ENCODE measurements at regions not wholly inside any gene's neighbourhood (a gene's known extent, or its start where the extent isn't known, plus 50 kb on each side); places are given as distances from the start of the nearest gene placed in this dataset.

DNA sequence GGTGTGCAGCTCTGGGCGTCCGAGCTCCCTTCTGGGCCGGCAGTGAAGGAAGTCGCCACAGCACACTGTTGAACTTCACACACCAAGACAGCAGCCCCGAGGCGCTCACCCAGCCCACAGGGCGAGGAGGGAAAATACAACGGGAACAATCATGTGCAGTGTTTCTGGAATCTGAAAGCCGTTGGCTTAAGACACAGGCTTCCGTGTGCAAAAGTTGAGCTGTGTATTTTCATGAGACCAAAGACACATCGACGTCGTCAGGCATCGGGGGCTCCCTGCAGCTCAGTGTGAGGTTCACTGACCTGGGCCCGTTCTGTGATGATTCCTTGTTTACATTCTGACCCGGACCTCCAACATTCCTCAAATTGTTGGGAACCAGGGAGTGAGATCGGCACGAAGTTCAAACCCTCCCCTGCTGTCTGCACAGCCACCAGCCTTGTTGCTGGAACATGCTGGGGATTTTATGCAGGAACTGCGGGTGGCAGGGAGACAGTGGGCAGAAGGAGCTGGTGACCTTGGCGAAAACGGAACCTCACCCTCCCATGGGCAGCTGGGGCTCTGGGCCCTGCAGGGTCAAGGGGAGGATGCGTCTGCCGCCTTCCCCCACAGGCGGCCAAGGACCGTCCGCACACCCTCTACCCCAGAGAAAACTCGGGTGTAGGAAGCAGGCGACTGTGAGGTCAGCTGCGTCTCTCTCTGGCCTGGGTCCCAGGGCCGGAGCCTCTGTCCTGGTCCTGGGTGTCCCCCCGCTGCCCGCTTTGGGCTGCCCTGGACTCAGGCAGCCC lies 72.2 kb downstream of the METRNL start:
- no peak overlapping the region for H3K4me3 ChIP-seq
- WGBS, 2 donors: 49 to 66% methylated on average over 28 to 32 of the region's 32 CpGs
- peak; percentile 23 for DNase-seq
- no peaks in the 10 kb centered on the region for H3K36me3 ChIP-seq (ENCODE audit: low read depth, missing control alignments)
- intact Hi-C loops (cut with DNase I; ENCODE audit: low total_unique reads): no loop called here
- TF ChIP-seq, protein P1, sequence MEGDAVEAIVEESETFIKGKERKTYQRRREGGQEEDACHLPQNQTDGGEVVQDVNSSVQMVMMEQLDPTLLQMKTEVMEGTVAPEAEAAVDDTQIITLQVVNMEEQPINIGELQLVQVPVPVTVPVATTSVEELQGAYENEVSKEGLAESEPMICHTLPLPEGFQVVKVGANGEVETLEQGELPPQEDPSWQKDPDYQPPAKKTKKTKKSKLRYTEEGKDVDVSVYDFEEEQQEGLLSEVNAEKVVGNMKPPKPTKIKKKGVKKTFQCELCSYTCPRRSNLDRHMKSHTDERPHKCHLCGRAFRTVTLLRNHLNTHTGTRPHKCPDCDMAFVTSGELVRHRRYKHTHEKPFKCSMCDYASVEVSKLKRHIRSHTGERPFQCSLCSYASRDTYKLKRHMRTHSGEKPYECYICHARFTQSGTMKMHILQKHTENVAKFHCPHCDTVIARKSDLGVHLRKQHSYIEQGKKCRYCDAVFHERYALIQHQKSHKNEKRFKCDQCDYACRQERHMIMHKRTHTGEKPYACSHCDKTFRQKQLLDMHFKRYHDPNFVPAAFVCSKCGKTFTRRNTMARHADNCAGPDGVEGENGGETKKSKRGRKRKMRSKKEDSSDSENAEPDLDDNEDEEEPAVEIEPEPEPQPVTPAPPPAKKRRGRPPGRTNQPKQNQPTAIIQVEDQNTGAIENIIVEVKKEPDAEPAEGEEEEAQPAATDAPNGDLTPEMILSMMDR (IDR thresholded peaks at IDR 0.05): no peak
- no peak for TF ChIP-seq POLR2A (IDR thresholded peaks at IDR 0.05)
- no peaks in the 10 kb centered on the region for H3K9me3 ChIP-seq
- no peak overlapping the region for H3K27ac ChIP-seq
- no peaks in the 10 kb centered on the region for H3K27me3 ChIP-seq
- peaks cover 9% of the 10 kb centered on the region for H3K4me1 ChIP-seq

DNA sequence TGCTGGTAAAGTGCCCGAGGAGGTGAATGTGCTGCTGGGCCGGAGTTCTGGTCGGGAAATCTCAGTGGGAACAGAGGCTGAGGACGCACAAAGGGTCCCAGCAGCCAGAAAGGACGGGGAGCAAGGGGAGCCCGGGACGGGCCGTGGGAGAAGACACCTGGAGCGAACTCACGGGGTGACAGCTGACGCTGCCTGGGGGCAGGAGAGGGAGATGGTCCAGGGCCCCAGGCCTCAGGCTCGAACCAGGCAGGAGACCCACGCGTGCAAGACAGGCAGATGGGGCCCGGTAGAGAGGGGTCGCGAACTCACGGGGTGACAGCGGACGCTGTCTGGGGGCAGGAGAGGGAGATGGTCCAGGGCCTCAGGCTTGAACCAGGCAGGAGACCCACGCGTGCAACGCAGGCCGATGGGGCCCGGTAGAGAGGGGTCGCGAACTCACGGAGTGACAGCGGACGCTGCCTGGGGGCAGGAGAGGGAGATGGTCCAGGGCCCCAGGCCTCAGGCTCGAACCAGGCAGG lies 72.9 kb downstream of the METRNL start:
- H3K4me1 ChIP-seq: peaks cover 9% of the 10 kb centered on the region
- WGBS, 2 donors: 82 to 92% methylated on average over 29 to 31 of the region's 31 CpGs
- no peak for TF ChIP-seq POLR2A (IDR thresholded peaks at IDR 0.05)
- TF ChIP-seq, protein P1 (IDR thresholded peaks at IDR 0.05): no peak
- H3K27ac ChIP-seq: no peak overlapping the region
- H3K9me3 ChIP-seq: no peaks in the 10 kb centered on the region
- H3K36me3 ChIP-seq (ENCODE audit: low read depth, missing control alignments): no peaks in the 10 kb centered on the region
- no peak overlapping the region for H3K4me3 ChIP-seq
- intact Hi-C loops (cut with DNase I; ENCODE audit: low total_unique reads): no loop called here
- DNase-seq: no peak
- H3K27me3 ChIP-seq: no peaks in the 10 kb centered on the region

DNA sequence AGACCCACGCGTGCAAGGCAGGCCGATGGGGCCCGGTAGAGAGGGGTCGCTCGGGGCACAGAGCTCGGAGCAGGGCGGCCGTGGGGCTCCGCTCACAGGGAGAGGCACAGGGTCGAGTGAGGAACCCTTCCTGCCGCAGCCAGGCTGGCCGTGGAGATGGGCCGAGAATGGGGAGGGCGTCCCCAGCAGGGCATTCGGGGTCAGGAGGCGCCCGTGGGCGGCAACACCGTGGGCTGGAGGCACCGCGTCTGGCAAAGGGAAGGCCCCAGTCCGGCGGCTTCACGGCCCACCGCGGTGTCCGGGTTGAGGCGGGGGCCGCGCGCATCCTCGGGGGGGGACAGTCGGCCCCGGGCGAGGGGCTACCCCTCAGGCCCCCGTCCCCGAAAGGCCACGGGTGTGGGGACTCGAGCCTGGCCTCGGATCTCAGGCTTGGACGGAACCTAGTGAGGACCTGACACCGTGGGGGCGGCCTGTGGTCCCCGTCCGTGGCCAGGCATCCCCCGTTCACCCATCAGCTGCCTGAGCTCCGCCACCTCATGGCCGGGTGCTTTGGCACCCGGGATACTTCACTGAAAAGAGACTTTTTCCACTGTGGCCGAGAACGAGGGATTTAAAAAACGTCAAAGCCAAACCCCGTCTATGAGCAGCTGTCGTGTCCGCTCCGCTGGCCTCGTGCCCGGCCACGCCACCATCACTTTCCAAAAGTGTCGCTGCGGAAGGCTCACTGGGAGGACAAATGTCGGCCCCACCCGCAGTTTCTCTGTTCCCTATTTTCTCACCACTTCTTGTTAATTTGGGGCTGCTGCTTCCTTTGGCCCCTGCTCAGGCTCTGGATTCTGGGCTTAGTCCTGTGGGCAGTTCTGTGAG lies 73.6 kb downstream of the METRNL start:
- Histone ChIP-seq H3K4me1 (peaks cover 9% of the 10 kb centered on the region), H3K36me3 (ENCODE audit: low read depth, missing control alignments) (no peaks in the 10 kb centered on the region), H3K9me3 (no peaks in the 10 kb centered on the region), H3K4me3 (no peak overlapping the region), H3K27me3 (no peaks in the 10 kb centered on the region), H3K27ac (no peak overlapping the region)
- intact Hi-C loops (cut with DNase I; ENCODE audit: low total_unique reads): no loop called here
- TF ChIP-seq, protein P1 (IDR thresholded peaks at IDR 0.05): no peak
- no peak for TF ChIP-seq POLR2A (IDR thresholded peaks at IDR 0.05)
- DNase-seq: peak; percentile 30
- 84 to 92% methylated on average over 48 to 64 of the region's 64 CpGs for whole genome bisulfite sequencing, 2 donors

DNA sequence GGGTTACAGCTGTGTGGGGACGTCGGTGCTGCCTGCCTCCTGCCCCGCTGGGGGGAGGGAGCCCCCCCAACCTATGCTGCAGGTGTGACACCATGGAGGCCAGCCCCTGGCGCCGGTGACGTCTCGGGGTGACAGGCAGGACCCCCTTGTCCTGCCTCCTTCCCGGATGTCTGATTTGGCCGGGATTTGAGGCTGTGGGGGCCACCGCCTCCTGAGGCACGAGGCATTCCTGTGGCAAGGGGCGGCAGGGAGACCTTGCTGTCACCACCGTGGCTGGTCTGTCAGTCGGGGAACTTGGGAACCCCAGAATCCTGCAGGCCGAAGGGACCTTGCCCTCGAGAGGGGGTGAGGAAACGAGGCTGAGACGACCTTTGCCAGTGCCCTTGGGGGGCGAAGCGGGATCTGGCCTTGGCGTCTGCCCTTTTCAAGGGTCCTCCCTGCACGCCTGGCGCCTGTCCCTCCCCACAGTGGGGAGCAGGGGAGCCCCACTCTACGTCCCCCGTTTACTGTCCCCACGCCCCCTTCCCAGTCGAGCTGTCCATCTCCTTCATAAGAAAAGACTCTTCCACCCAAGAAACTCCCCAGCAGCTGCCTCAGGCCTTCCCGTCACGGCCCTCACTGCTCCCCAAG lies 74.4 kb downstream of the METRNL start:
- no peaks in the 10 kb centered on the region for H3K36me3 ChIP-seq (ENCODE audit: low read depth, missing control alignments)
- no peaks in the 10 kb centered on the region for H3K9me3 ChIP-seq
- DNase-seq: peak; percentile 7
- no peaks in the 10 kb centered on the region for H3K27me3 ChIP-seq
- intact Hi-C loops (cut with DNase I; ENCODE audit: low total_unique reads): no loop called here
- no peak overlapping the region for H3K4me3 ChIP-seq
- H3K4me1 ChIP-seq: peaks cover 9% of the 10 kb centered on the region
- 82 to 94% methylated on average over 13 to 29 of the region's 29 CpGs for WGBS, 2 donors
- TF ChIP-seq, protein P1 (IDR thresholded peaks at IDR 0.05): no peak
- TF ChIP-seq POLR2A (IDR thresholded peaks at IDR 0.05): no peak
- H3K27ac ChIP-seq: no peak overlapping the region
